CD14-positive monocyte (primary cell): ENCODE measurements at regions not wholly inside any gene's neighbourhood (a gene's known extent, or its start where the extent isn't known, plus 50 kb on each side); places are given as distances from the start of the nearest gene placed in this dataset.
A peak's percentile ranks its signal among the peaks of the same experiment; 100 is the strongest.
"Not testable (repeated sequence)": the region's sequence is repeated elsewhere in the genome, so short reads cannot be mapped to it uniquely, and the experiment has no call there.

ENCODE experiments used
- DNase-seq, 3 donors: peaks; one replicate each; pipeline ENCODE4 v3.0.0-alpha.2; 2011 to 2022
- H2AFZ ChIP-seq: 2 replicates; pipeline ENCODE4 v1.6.0; 2012; ENCODE audit warnings: mild to moderate bottlenecking, low read depth, low read length, inconsistent platforms; ENCODE audit not compliant: insufficient read depth, poor library complexity, severe bottlenecking
- H3K27ac ChIP-seq, 2 donors: 1 replicate in 1 of 2; 2 replicates in 1 of 2; pipeline ENCODE4 v1.5.1; 2012 to 2013; ENCODE audit warnings: low read length in 2 of 2, control low read depth in 1 of 2, inconsistent platforms in 1 of 2, low read depth in 1 of 2, mild to moderate bottlenecking in 1 of 2
- H3K27me3 ChIP-seq, 2 donors: one replicate each; pipeline versions ENCODE4 v1.6.0 to v1.6.1; 2011 to 2013; ENCODE audit warnings: low read length in 2 of 2; ENCODE audit not compliant: control insufficient read depth in 2 of 2, insufficient read depth in 2 of 2
- H3K36me3 ChIP-seq, 2 donors: replicated peaks in 1 of 2; 1 replicate in 1 of 2; 2 replicates in 1 of 2; pipeline versions ENCODE4 v1.5.1 to v1.6.1; 2012 to 2013; ENCODE audit warnings: low read length in 2 of 2, control low read depth in 1 of 2, inconsistent platforms in 1 of 2, mild to moderate bottlenecking in 1 of 2; ENCODE audit not compliant: insufficient read depth in 2 of 2, control insufficient read depth in 1 of 2
- H3K4me1 ChIP-seq, 2 donors: 1 replicate in 1 of 2; 2 replicates in 1 of 2; pipeline versions ENCODE4 v1.5.1 to v1.6.1; 2012 to 2013; ENCODE audit warnings: low read length in 2 of 2, control low read depth in 1 of 2, inconsistent platforms in 1 of 2, mild to moderate bottlenecking in 1 of 2, moderate library complexity in 1 of 2; ENCODE audit not compliant: insufficient read depth in 2 of 2, control insufficient read depth in 1 of 2
- H3K4me2 ChIP-seq: replicated peaks from 2 replicates; pipeline ENCODE3; 2012; ENCODE audit warnings: low read length, moderate library complexity, mild to moderate bottlenecking; ENCODE audit not compliant: poor library complexity, severe bottlenecking; ENCODE audit errors: extremely low read depth
- H3K4me3 ChIP-seq, 3 experiments: fragments of 200-600 bp in 1 of 3; sonication (generic) in 1 of 3; replicated peaks in 1 of 3; 1 replicate in 2 of 3; 2 replicates in 1 of 3; pipeline ENCODE4 v1.5.1; 2011 to 2013; ENCODE audit warnings: low read length in 3 of 3, mild to moderate bottlenecking in 3 of 3, control low read depth in 2 of 3, low read depth in 2 of 3, inconsistent platforms in 1 of 3, moderate library complexity in 1 of 3
- H3K79me2 ChIP-seq: 2 replicates; pipeline ENCODE4 v1.6.0; 2012; ENCODE audit warnings: mild to moderate bottlenecking, control low read depth, inconsistent platforms, low read length, moderate library complexity; ENCODE audit not compliant: insufficient read depth
- H3K9ac ChIP-seq: 2 replicates; pipeline ENCODE4 v1.6.0; 2017; ENCODE audit warnings: low read length, mild to moderate bottlenecking; ENCODE audit not compliant: insufficient read depth, poor library complexity, severe bottlenecking
- H3K9me3 ChIP-seq, 2 donors: replicated peaks in 1 of 2; 1 replicate in 1 of 2; 2 replicates in 1 of 2; pipeline versions ENCODE4 v1.5.1 to v1.6.1; 2012 to 2013; ENCODE audit warnings: low read length in 2 of 2, control low read depth in 1 of 2; ENCODE audit not compliant: control insufficient read depth in 1 of 2, insufficient read depth in 1 of 2
- H4K20me1 ChIP-seq: 2 replicates; pipeline ENCODE4 v1.6.0; 2012; ENCODE audit warnings: mild to moderate bottlenecking, low read length, control low read depth, moderate library complexity; ENCODE audit not compliant: insufficient read depth
- H3K27ac Mint-ChIP-seq, 7 donors: one replicate each; pipeline ENCODE4 v1.8.0; 2020; ENCODE audit warnings: mild to moderate bottlenecking in 7 of 7, mixed read lengths in 7 of 7, moderate library complexity in 6 of 7, inconsistent platforms in 2 of 7
- H3K27me3 Mint-ChIP-seq, 3 donors: one replicate each; pipeline ENCODE4 v1.8.0; 2021 to 2022; ENCODE audit warnings: low read depth in 3 of 3, mild to moderate bottlenecking in 3 of 3, mixed read lengths in 3 of 3, moderate library complexity in 3 of 3, inconsistent platforms in 1 of 3
- H3K36me3 Mint-ChIP-seq, 2 donors: one replicate each; pipeline ENCODE4 v1.8.0; 2020; ENCODE audit warnings: mixed read lengths in 2 of 2, inconsistent platforms in 1 of 2, mild to moderate bottlenecking in 1 of 2
- H3K4me1 Mint-ChIP-seq: one replicate; pipeline ENCODE4 v1.8.0; 2020; ENCODE audit warnings: mild to moderate bottlenecking, mixed read lengths
- H3K4me3 Mint-ChIP-seq, 2 donors: one replicate each; pipeline ENCODE4 v1.8.0; 2020; ENCODE audit warnings: mild to moderate bottlenecking in 2 of 2, mixed read lengths in 2 of 2, moderate library complexity in 1 of 2
- H3K9me3 Mint-ChIP-seq, 7 donors: one replicate each; pipeline ENCODE4 v1.8.0; 2020 to 2022; ENCODE audit warnings: mixed read lengths in 7 of 7, mild to moderate bottlenecking in 6 of 7, moderate library complexity in 6 of 7, inconsistent platforms in 2 of 7
- CTCF ChIP-seq: fragments of 200-600 bp; IDR thresholded peaks from one replicate; pipeline ENCODE4 v1.8.0; 2022; ENCODE audit warnings: antibody characterized with exemption, mild to moderate bottlenecking
- WGBS: methylation state at CpG from one replicate; pipeline ENCODE4 v1.1.5; 2013; ENCODE audit warnings: missing lambda C conversion rate; ENCODE audit not compliant: insufficient coverage; 5-methylcytosine and 5-hydroxymethylcytosine counted together
- intact Hi-C, 2 donors: fragments of 100-400 bp; cut with micrococcal nuclease; formaldehyde crosslinking; loops; one replicate each; pipeline versions ENCODE4 v1.15.0 to v1.15.1; 2023

GRCh38 chr5:2153350-2153749 lies 270.6 kb upstream of the IRX4 start:
- no peak for DNase-seq
- Histone ChIP-seq H3K4me3 (no peak overlapping the region), H3K4me2 (no peak overlapping the region), H2AFZ (no peak overlapping the region), H3K9me3 (peaks cover 0 to 11% of the 10 kb centered on the region in 2 donors), H3K36me3 (no peaks in the 10 kb centered on the region), H3K4me1 (no peaks in the 10 kb centered on the region), H3K9ac (no peak overlapping the region), H3K79me2 (no peaks in the 10 kb centered on the region), H4K20me1 (no peaks in the 10 kb centered on the region), H3K27ac (no peak overlapping the region), H3K27me3 (no peaks in the 10 kb centered on the region)
- no peak overlapping the region for H3K4me3 Mint-ChIP-seq
- intact Hi-C loops = no loop called here
- no peak overlapping the region for H3K27ac Mint-ChIP-seq
- no peak for TF ChIP-seq CTCF
- H3K36me3 Mint-ChIP-seq = no peaks in the 10 kb centered on the region
- H3K4me1 Mint-ChIP-seq = no peaks in the 10 kb centered on the region
- whole genome bisulfite sequencing = 96% methylated on average over 6 of the region's 6 CpGs
- H3K9me3 Mint-ChIP-seq = peaks cover 0 to 7% (median 0%) of the 10 kb centered on the region in 7 donors
- H3K27me3 Mint-ChIP-seq = peaks cover 0 to 4% (median 4%) of the 10 kb centered on the region in 3 donors

- H3K36me3 ChIP-seq, H3K4me3 Mint-ChIP-seq, H4K20me1 ChIP-seq, H2AFZ ChIP-seq, H3K9me3 Mint-ChIP-seq, H3K27me3 ChIP-seq, H3K9ac ChIP-seq, DNase-seq, H3K79me2 ChIP-seq, H3K27ac ChIP-seq, H3K4me3 ChIP-seq, H3K4me1 ChIP-seq, H3K36me3 Mint-ChIP-seq, H3K4me1 Mint-ChIP-seq, intact Hi-C loops, H3K27me3 Mint-ChIP-seq, H3K9me3 ChIP-seq, H3K4me2 ChIP-seq, H3K27ac Mint-ChIP-seq: not testable (repeated sequence)
- peak; percentile 68 for TF ChIP-seq CTCF
- 16% methylated on average over 6 of the region's 8 CpGs for WGBS
These were observed 268.7 kb upstream of the IRX4 start for GRCh38 chr5:2151301-2151888.
